Brain microvascular endothelial cell (primary cell): ENCODE measurements at regions not wholly inside any gene's neighbourhood (a gene's known extent, or its start where the extent isn't known, plus 50 kb on each side); places are given as distances from the start of the nearest gene placed in this dataset.

ENCODE experiments used
- DNase-seq: peaks from one replicate; pipeline ENCODE4 v3.0.0-alpha.2; 2020
- H3K27ac ChIP-seq: fragments of 250-450 bp; sonication (Bioruptor Pico); 2 replicates; pipeline ENCODE4 v1.5.1; 2020; ENCODE audit warnings: mild to moderate bottlenecking, moderate library complexity
- H3K27me3 ChIP-seq: fragments of 250-450 bp; sonication (Bioruptor Pico); replicated peaks from 2 replicates; pipeline ENCODE4 v1.5.1; 2020; ENCODE audit warnings: mild to moderate bottlenecking
- H3K36me3 ChIP-seq: fragments of 250-450 bp; sonication (Bioruptor Pico); replicated peaks from 2 replicates; pipeline ENCODE4 v1.5.1; 2020; ENCODE audit warnings: mild to moderate bottlenecking
- H3K4me3 ChIP-seq: 2 replicates; pipeline ENCODE4 v1.5.1; 2011; ENCODE audit warnings: low read depth, mild to moderate bottlenecking, control low read depth, low read length, moderate library complexity
- CTCF ChIP-seq: IDR thresholded peaks from 2 replicates; pipeline ENCODE4 v1.5.1; 2011; ENCODE audit warnings: low read depth, mild to moderate bottlenecking, moderate library complexity, low read length, control low read depth, inconsistent platforms; ENCODE audit errors: missing control alignments
- in situ Hi-C: cut with HindIII; loops from 2 replicates; pipeline ENCODE4 v1.10.0; 2017; ENCODE audit warnings: low sequenced_read_pairs, low pct_ligation_motif_present

- Histone ChIP-seq H3K36me3 (no peaks in the 10 kb centered on the region), H3K27me3 (no peaks in the 10 kb centered on the region), H3K4me3 (no peak overlapping the region), H3K27ac (no peak overlapping the region)
- no peak for TF ChIP-seq CTCF
- in situ Hi-C loops = no loop called here
- no peak for DNase-seq
Measured at GRCh38 chr21:26751305-26751704, 93.9 kb downstream of the ADAMTS1 start.

GRCh38 chr21:26748066-26748465 is 97.1 kb downstream of the ADAMTS1 start:
- no peak overlapping the region for H3K4me3 ChIP-seq
- DNase-seq = no peak
- no peaks in the 10 kb centered on the region for H3K27me3 ChIP-seq
- in situ Hi-C loops = no loop called here
- H3K27ac ChIP-seq = no peak overlapping the region
- no peaks in the 10 kb centered on the region for H3K36me3 ChIP-seq
- no peak for TF ChIP-seq CTCF

- Histone ChIP-seq H3K27ac (no peak overlapping the region), H3K4me3 (no peak overlapping the region), H3K27me3 (no peaks in the 10 kb centered on the region), H3K36me3 (no peaks in the 10 kb centered on the region)
- in situ Hi-C loops = no loop called here
- no peak for TF ChIP-seq CTCF
- DNase-seq = no peak
Measured at GRCh38 chr21:26747216-26747615, 98.0 kb downstream of the ADAMTS1 start.

GRCh38 chr21:26743524-26743923 is 101.7 kb downstream of the ADAMTS1 start:
- TF ChIP-seq CTCF = no peak
- no peaks in the 10 kb centered on the region for H3K27me3 ChIP-seq
- DNase-seq = no peak
- no peak overlapping the region for H3K4me3 ChIP-seq
- H3K36me3 ChIP-seq = no peaks in the 10 kb centered on the region
- no peak overlapping the region for H3K27ac ChIP-seq
- in situ Hi-C loops = no loop called here

- Histone ChIP-seq H3K27ac (no peak overlapping the region), H3K36me3 (no peaks in the 10 kb centered on the region), H3K4me3 (no peak overlapping the region), H3K27me3 (no peaks in the 10 kb centered on the region)
- DNase-seq = no peak
- no peak for TF ChIP-seq CTCF
- in situ Hi-C loops = no loop called here
Measured at GRCh38 chr21:26739189-26739588, 106.0 kb downstream of the ADAMTS1 start.

- no peak for TF ChIP-seq CTCF
- Histone ChIP-seq H3K36me3 (no peaks in the 10 kb centered on the region), H3K27ac (no peak overlapping the region), H3K4me3 (no peak overlapping the region), H3K27me3 (no peaks in the 10 kb centered on the region)
- DNase-seq = no peak
- in situ Hi-C loops = no loop called here
Measured at GRCh38 chr21:26736449-26736848, 108.8 kb downstream of the ADAMTS1 start.
